Panc1 (cell line): ENCODE measurements at regions not wholly inside any gene's neighbourhood (a gene's known extent, or its start where the extent isn't known, plus 50 kb on each side); places are given as distances from the start of the nearest gene placed in this dataset.

ENCODE experiments used
- ATAC-seq: fragments of 200-7000 bp; cut with Tn5 transposase; 2 replicates; pipeline ENCODE4 v1.9.1; 2020; ENCODE audit warnings: mild to moderate bottlenecking, moderate library complexity
- BruUV-seq: library from RNA; stranded (reverse); fragments of 400-500 nt; replicated peaks from 2 replicates; lab custom pipeline; 2021; lab: Mats Ljungman, UMichigan
- CTCF ChIA-PET: fragments of 300-600 bp; sonication (Branson Sonifier 250); formaldehyde crosslinking; loops from one replicate; lab custom pipeline; 2022; ENCODE audit warnings: antibody characterized with exemption; lab: Charles Lee
- POLR2A ChIA-PET: fragments of 300-600 bp; sonication (Branson Sonifier 250); formaldehyde crosslinking; loops from one replicate; lab custom pipeline; 2022; ENCODE audit warnings: antibody characterized with exemption; lab: Charles Lee
- DNase-seq: peaks from one replicate; pipeline ENCODE4 v3.0.0-alpha.2; 2010; ENCODE audit warnings: low read depth, low spot score
- H3K27ac ChIP-seq: 2 replicates; pipeline ENCODE4 v1.5.1; 2011; ENCODE audit warnings: mild to moderate bottlenecking, low read length, inconsistent platforms
- H3K27me3 ChIP-seq: fragments of 200-500 bp; sonication (Bioruptor generic); 2 replicates; pipeline ENCODE4 v1.6.0; 2014; ENCODE audit warnings: low read length, inconsistent platforms; ENCODE audit not compliant: control insufficient read depth, insufficient read depth
- H3K36me3 ChIP-seq: fragments of 200-500 bp; sonication (Bioruptor generic); 2 replicates; pipeline ENCODE4 v1.5.1; 2014; ENCODE audit warnings: inconsistent platforms, mild to moderate bottlenecking, low read length, moderate library complexity; ENCODE audit not compliant: control insufficient read depth, insufficient read depth
- H3K4me1 ChIP-seq: 2 replicates; pipeline ENCODE4 v1.5.1; 2011; ENCODE audit warnings: inconsistent platforms, mild to moderate bottlenecking, low read length, moderate library complexity; ENCODE audit not compliant: control insufficient read depth, insufficient read depth
- H3K4me3 ChIP-seq, 2 experiments: 2 replicates each; pipeline ENCODE4 v1.5.1; 2011 to 2012; ENCODE audit warnings: low read depth in 2 of 2, low read length in 2 of 2, mild to moderate bottlenecking in 2 of 2, inconsistent platforms in 1 of 2, moderate library complexity in 1 of 2
- H3K9me3 ChIP-seq: fragments of 200-500 bp; sonication (Bioruptor generic); 2 replicates; pipeline ENCODE4 v1.5.1; 2014; ENCODE audit warnings: low read depth, mild to moderate bottlenecking, inconsistent platforms, low read length, moderate library complexity; ENCODE audit not compliant: control insufficient read depth, insufficient read depth
- CTCF ChIP-seq: fragments of 450-650 bp; IDR thresholded peaks from 2 replicates; pipeline ENCODE4 v1.5.1; 2017; ENCODE audit warnings: mild to moderate bottlenecking
- POLR2AphosphoS5 ChIP-seq: IDR thresholded peaks from 2 replicates; pipeline ENCODE4 v1.6.1; 2012; ENCODE audit warnings: mild to moderate bottlenecking, low read depth, low read length, moderate library complexity
- REST ChIP-seq, 2 experiments: IDR thresholded peaks; 2 replicates each; pipeline ENCODE4 v1.6.1; 2011 to 2012; ENCODE audit warnings: low read depth in 2 of 2, control low read depth in 1 of 2, low read length in 1 of 2, mild to moderate bottlenecking in 1 of 2, moderate library complexity in 1 of 2; ENCODE audit not compliant: insufficient read depth in 1 of 2
- SIN3A ChIP-seq: IDR thresholded peaks from 2 replicates; pipeline ENCODE4 v1.6.1; 2012; ENCODE audit warnings: low read depth, mild to moderate bottlenecking, low read length, moderate library complexity, borderline replicate concordance; ENCODE audit not compliant: insufficient read depth
- TCF7L2 ChIP-seq: IDR thresholded peaks from 2 replicates; pipeline ENCODE4 v1.6.1; 2011; ENCODE audit warnings: mild to moderate bottlenecking, low read depth, low read length, inconsistent platforms
- in situ Hi-C: cut with HindIII; loops from 2 replicates; pipeline ENCODE4 v1.10.0; 2016; ENCODE audit warnings: low sequenced_read_pairs, low pct_unique_long_range_greater_than_20kb
- intact Hi-C: fragments of 100-400 bp; cut with micrococcal nuclease; formaldehyde crosslinking; loops from one replicate; pipeline ENCODE4 v1.10.0; 2022; ENCODE audit not compliant: unreplicated experiment

DNA sequence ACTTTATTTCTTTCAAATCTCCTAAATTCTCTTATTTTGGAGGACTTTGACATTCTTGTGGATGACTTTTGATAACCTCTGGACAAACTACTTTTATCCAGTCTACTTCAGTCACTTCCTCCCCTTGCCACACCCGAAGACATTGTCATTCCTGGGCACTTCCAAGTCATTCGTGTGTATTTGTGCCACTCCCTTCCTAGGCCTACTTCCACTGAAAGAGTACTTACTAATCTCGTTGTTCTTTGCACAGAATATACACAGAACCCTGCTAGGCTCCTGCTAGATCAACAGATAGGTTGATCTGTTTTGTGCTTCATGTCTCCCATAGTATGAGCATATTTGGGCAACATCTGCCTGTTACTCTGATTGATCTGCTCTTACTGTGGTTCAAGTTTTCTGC is 355.4 kb downstream of the HGF start:
- H3K36me3 ChIP-seq: no peaks in the 10 kb centered on the region
- ChIA-PET POLR2A (no interaction called here), CTCF (no interaction called here)
- no peaks in the 10 kb centered on the region for H3K9me3 ChIP-seq
- H3K27ac ChIP-seq: peak overlapping the region; percentile 59; the same call in 1 of the 2 replicates
- ATAC-seq: no peak
- DNase-seq: no peak
- H3K4me3 ChIP-seq: no peak overlapping the region
- H3K27me3 ChIP-seq: no peaks in the 10 kb centered on the region
- no peak for TF ChIP-seq CTCF
- TF ChIP-seq REST (IDR thresholded peaks at IDR 0.05; ENCODE audit: insufficient read depth in 1 of 2, low read depth in 2 of 2, low read length in 1 of 2): no peak
- TF ChIP-seq SIN3A: no peak
- TF ChIP-seq TCF7L2: no peak
- no peak for TF ChIP-seq POLR2AphosphoS5
- no TSS peak for BruUV-seq
- intact Hi-C loops (no loop called here), in situ Hi-C loops (no loop called here)
- peaks cover 13% of the 10 kb centered on the region; the same call in 1 of the 2 replicates for H3K4me1 ChIP-seq

- H3K4me1 ChIP-seq: peaks cover 14% of the 10 kb centered on the region; the same call in 1 of the 2 replicates
- ATAC-seq: peak; percentile 69; the same call in 1 of the 2 replicates
- H3K4me3 ChIP-seq: no peak overlapping the region
- H3K36me3 ChIP-seq: no peaks in the 10 kb centered on the region
- TF ChIP-seq SIN3A: no peak
- TF ChIP-seq CTCF: no peak
- TF ChIP-seq POLR2AphosphoS5: peak; percentile 34; the same call in 1 of the 2 replicates
- TF ChIP-seq TCF7L2: peak; percentile 92
- in situ Hi-C loops (no loop called here), intact Hi-C loops (no loop called here)
- CTCF ChIA-PET: no interaction called here
- BruUV-seq: no TSS peak
- POLR2A ChIA-PET: no interaction called here
- H3K27me3 ChIP-seq: no peaks in the 10 kb centered on the region
- peak overlapping the region; percentile 84 for H3K27ac ChIP-seq
- no peaks in the 10 kb centered on the region for H3K9me3 ChIP-seq
- no peak for DNase-seq
Measured at GRCh38 chr7:81410471-81411117, 359.3 kb downstream of the HGF start.
